ENCODE measurements at regions not wholly inside any gene's neighbourhood (a gene's known extent, or its start where the extent isn't known, plus 50 kb on each side); places are given as distances from the start of the nearest gene placed in this dataset.
"Not testable (repeated sequence)": the region's sequence is repeated elsewhere in the genome, so short reads cannot be mapped to it uniquely, and the experiment has no call there.

- no peaks in the 10 kb centered on the region for H3K36me3 ChIP-seq (ENCODE audit: insufficient read depth, low read length)
- intact Hi-C loops (cut with micrococcal nuclease), result no loop called here
These were observed 203.7 kb downstream of the ICOS start for GRCh38 chr2:204140246-204140645.

GRCh38 chr2:204143216-204144014 lies 206.9 kb downstream of the ICOS start:
- Mint-ChIP-seq H3K9me3 (no peaks in the 10 kb centered on the region), H3K4me3 (no peak overlapping the region), H3K36me3 (no peaks in the 10 kb centered on the region), H3K4me1 (peaks cover 0 to 11% (median 9%) of the 10 kb centered on the region in 4 donors), H3K27me3 (peaks cover 5 to 10% of the 10 kb centered on the region in 2 donors), H3K27ac (no peak overlapping the region)
- CTCF ChIA-PET (ENCODE audit: partially characterized antibody), result interaction anchor here (1.2 to 2.7 kb wide), 6 partner anchors 9 to 35 kb away, joined by 4 to 53 read pairs (median 12); no protein-coding TSS in a partner anchor
- H3K4me1 ChIP-seq (ENCODE audit: insufficient read depth, low read length), result peaks cover 11% of the 10 kb centered on the region
- H3K27ac ChIP-seq (ENCODE audit: low read depth, low read length), result no peak overlapping the region
- intact Hi-C loops (cut with micrococcal nuclease), result loop anchor here (2.0 kb wide), 1 partner anchor 1781 kb away; no protein-coding TSS in a partner anchor
- H3K36me3 ChIP-seq (ENCODE audit: insufficient read depth, low read length), result no peaks in the 10 kb centered on the region
- no peak overlapping the region for H3K4me3 ChIP-seq (ENCODE audit: low read length in 2 of 2)
- POLR2A ChIA-PET (ENCODE audit: partially characterized antibody), result no interaction called here
- no peaks in the 10 kb centered on the region for H3K27me3 ChIP-seq (ENCODE audit: insufficient read depth, low read length)
- H3K9me3 ChIP-seq (ENCODE audit: control insufficient read depth in 1 of 2, low read length in 2 of 2), result no peaks in the 10 kb centered on the region
- DNase-seq, result no peak

More at GRCh38 chr2:204140246-204140645, 203.7 kb downstream of the ICOS start:
- Mint-ChIP-seq H3K27ac (no peak overlapping the region), H3K36me3 (no peaks in the 10 kb centered on the region), H3K4me3 (no peak overlapping the region), H3K27me3 (peaks cover 0 to 5% of the 10 kb centered on the region in 2 donors), H3K9me3 (no peaks in the 10 kb centered on the region), H3K4me1 (peaks cover 0 to 3% (median 1%) of the 10 kb centered on the region in 4 donors)
- Histone ChIP-seq H3K4me3 (ENCODE audit: low read length in 2 of 2) (no peak overlapping the region), H3K27ac (ENCODE audit: low read depth, low read length) (no peak overlapping the region), H3K9me3 (ENCODE audit: control insufficient read depth in 1 of 2, low read length in 2 of 2) (no peaks in the 10 kb centered on the region), H3K4me1 (ENCODE audit: insufficient read depth, low read length) (peaks cover 2% of the 10 kb centered on the region), H3K27me3 (ENCODE audit: insufficient read depth, low read length) (no peaks in the 10 kb centered on the region)
- ChIA-PET CTCF (ENCODE audit: partially characterized antibody) (interaction anchor here (1.4 to 2.8 kb wide), 6 partner anchors 10 to 37 kb away, joined by 3 to 21 read pairs (median 6); no protein-coding TSS in a partner anchor), POLR2A (ENCODE audit: partially characterized antibody) (no interaction called here)
- no peak for DNase-seq

GRCh38 chr2:204144492-204144891 lies 207.9 kb downstream of the ICOS start:
- Mint-ChIP-seq H3K4me3 (no peak overlapping the region), H3K4me1 (peaks cover 0 to 11% (median 9%) of the 10 kb centered on the region in 4 donors), H3K36me3 (no peaks in the 10 kb centered on the region), H3K27me3 (peaks cover 5 to 15% of the 10 kb centered on the region in 2 donors), H3K9me3 (no peaks in the 10 kb centered on the region), H3K27ac (no peak overlapping the region)
- Histone ChIP-seq H3K36me3 (ENCODE audit: insufficient read depth, low read length) (no peaks in the 10 kb centered on the region), H3K9me3 (ENCODE audit: control insufficient read depth in 1 of 2, low read length in 2 of 2) (no peaks in the 10 kb centered on the region), H3K27me3 (ENCODE audit: insufficient read depth, low read length) (no peaks in the 10 kb centered on the region), H3K27ac (ENCODE audit: low read depth, low read length) (no peak overlapping the region), H3K4me3 (ENCODE audit: low read length in 2 of 2) (no peak overlapping the region), H3K4me1 (ENCODE audit: insufficient read depth, low read length) (peaks cover 11% of the 10 kb centered on the region)
- intact Hi-C loops (cut with micrococcal nuclease), result loop anchor here (2.0 kb wide), 1 partner anchor 1780 kb away; no protein-coding TSS in a partner anchor
- POLR2A ChIA-PET (ENCODE audit: partially characterized antibody), result interaction anchor here (0.9 to 1.4 kb wide), 2 partner anchors 210 to 230 kb away, joined by 3 read pairs; no protein-coding TSS in a partner anchor
- no peak for DNase-seq
- CTCF ChIA-PET (ENCODE audit: partially characterized antibody), result interaction anchor here (0.7 to 2.7 kb wide), 16 partner anchors 10 to 1828 kb away, joined by 3 to 53 read pairs (median 6); no protein-coding TSS in a partner anchor

GRCh38 chr2:204145263-204145751 lies 208.7 kb downstream of the ICOS start:
- Mint-ChIP-seq H3K27me3 (peaks cover 3 to 16% of the 10 kb centered on the region in 2 donors), H3K9me3 (no peaks in the 10 kb centered on the region), H3K27ac (peak overlapping the region in 6 of 7 donors; percentile 20 to 91 (median 56)), H3K4me1 (peaks cover 0 to 11% (median 9%) of the 10 kb centered on the region in 4 donors), H3K4me3 (peak overlapping the region; percentile 78 to 90 (median 85)), H3K36me3 (no peaks in the 10 kb centered on the region)
- ChIA-PET CTCF (ENCODE audit: partially characterized antibody) (interaction anchor here (0.6 to 2.7 kb wide), 28 partner anchors 9 to 1827 kb away, joined by 3 to 53 read pairs (median 4); partner anchors contain the start of gene NRP2), POLR2A (ENCODE audit: partially characterized antibody) (interaction anchor here (0.9 to 1.4 kb wide), 2 partner anchors 211 to 231 kb away, joined by 3 read pairs; no protein-coding TSS in a partner anchor)
- H3K9me3 ChIP-seq (ENCODE audit: control insufficient read depth in 1 of 2, low read length in 2 of 2), result no peaks in the 10 kb centered on the region
- no peaks in the 10 kb centered on the region for H3K36me3 ChIP-seq (ENCODE audit: insufficient read depth, low read length)
- peak; percentile 68 to 76 (median 74) for DNase-seq
- intact Hi-C loops (cut with micrococcal nuclease), result loop anchor here (1.0 to 2.0 kb wide), 6 partner anchors 33 to 1803 kb away; no protein-coding TSS in a partner anchor
- H3K27me3 ChIP-seq (ENCODE audit: insufficient read depth, low read length), result no peaks in the 10 kb centered on the region
- peaks cover 11% of the 10 kb centered on the region for H3K4me1 ChIP-seq (ENCODE audit: insufficient read depth, low read length)
- no peak overlapping the region for H3K27ac ChIP-seq (ENCODE audit: low read depth, low read length)
- peak overlapping the region; percentile 25 to 40 for H3K4me3 ChIP-seq (ENCODE audit: low read length in 2 of 2)

- H3K27me3 ChIP-seq (ENCODE audit: insufficient read depth, low read length), result no peaks in the 10 kb centered on the region
- Mint-ChIP-seq H3K9me3 (no peaks in the 10 kb centered on the region), H3K4me3 (peak overlapping the region; percentile 78 to 90 (median 85)), H3K27ac (peak overlapping the region in 5 of 7 donors; percentile 17 to 91 (median 68)), H3K4me1 (peaks cover 0 to 11% (median 9%) of the 10 kb centered on the region in 4 donors), H3K27me3 (peaks cover 6 to 20% of the 10 kb centered on the region in 2 donors), H3K36me3 (no peaks in the 10 kb centered on the region)
- H3K4me1 ChIP-seq (ENCODE audit: insufficient read depth, low read length), result peaks cover 11% of the 10 kb centered on the region
- H3K27ac ChIP-seq (ENCODE audit: low read depth, low read length), result no peak overlapping the region
- CTCF ChIA-PET (ENCODE audit: partially characterized antibody), result interaction anchor here (0.6 to 2.7 kb wide), 24 partner anchors 8 to 1826 kb away, joined by 3 to 53 read pairs (median 5); partner anchors contain the start of gene NRP2
- POLR2A ChIA-PET (ENCODE audit: partially characterized antibody), result interaction anchor here (1.4 kb wide), 1 partner anchor 231 kb away, joined by 3 read pairs; no protein-coding TSS in a partner anchor
- DNase-seq, result peak in 2 of 5 donors; percentile 4
- H3K36me3 ChIP-seq (ENCODE audit: insufficient read depth, low read length), result no peaks in the 10 kb centered on the region
- H3K9me3 ChIP-seq (ENCODE audit: control insufficient read depth in 1 of 2, low read length in 2 of 2), result no peaks in the 10 kb centered on the region
- intact Hi-C loops (cut with micrococcal nuclease), result loop anchor here (1.0 to 2.0 kb wide), 6 partner anchors 33 to 1803 kb away; no protein-coding TSS in a partner anchor
- H3K4me3 ChIP-seq (ENCODE audit: low read length in 2 of 2), result peak overlapping the region; percentile 25 to 40
These were observed 209.2 kb downstream of the ICOS start for GRCh38 chr2:204145791-204146190.

GRCh38 chr2:204147040-204147439 lies 210.5 kb downstream of the ICOS start:
- H3K9me3 Mint-ChIP-seq; H3K36me3 Mint-ChIP-seq; POLR2A ChIA-PET (ENCODE audit: partially characterized antibody); H3K36me3 ChIP-seq (ENCODE audit: insufficient read depth, low read length); H3K27ac ChIP-seq (ENCODE audit: low read depth, low read length); H3K4me3 ChIP-seq (ENCODE audit: low read length in 2 of 2); H3K27me3 ChIP-seq (ENCODE audit: insufficient read depth, low read length); DNase-seq; H3K9me3 ChIP-seq (ENCODE audit: control insufficient read depth in 1 of 2, low read length in 2 of 2); H3K4me3 Mint-ChIP-seq; intact Hi-C loops (cut with micrococcal nuclease); H3K27ac Mint-ChIP-seq: not testable (repeated sequence)
- CTCF ChIA-PET (ENCODE audit: partially characterized antibody), result interaction anchor here (1.0 kb wide), 1 partner anchor 38 kb away, joined by 3 read pairs; no protein-coding TSS in a partner anchor
- H3K4me1 ChIP-seq (ENCODE audit: insufficient read depth, low read length), result peaks cover 11% of the 10 kb centered on the region
- Mint-ChIP-seq H3K4me1 (peaks cover 0 to 11% (median 9%) of the 10 kb centered on the region in 4 donors), H3K27me3 (peaks cover 7 to 20% of the 10 kb centered on the region in 2 donors)

Measured in CD4-positive, alpha-beta memory T cell (primary cell).